ENCODE measurements at regions not wholly inside any gene's neighbourhood (a gene's known extent, or its start where the extent isn't known, plus 50 kb on each side); places are given as distances from the start of the nearest gene placed in this dataset.

GRCh38 chr2:22487036-22487435, 897.9 kb upstream of the KLHL29 start:
- TF ChIP-seq CTCF (IDR thresholded peaks at IDR 0.05; ENCODE audit: low read depth, low read length) (no peak), EZH2phosphoT487 (IDR thresholded peaks at IDR 0.05; ENCODE audit: low read depth) (no peak)
